ENCODE measurements at regions not wholly inside any gene's neighbourhood (a gene's known extent, or its start where the extent isn't known, plus 50 kb on each side); places are given as distances from the start of the nearest gene placed in this dataset.

GRCh38 chr1:79190074-79190473 lies 183.5 kb upstream of the ADGRL4 start:
- no peaks in the 10 kb centered on the region for H3K36me3 Mint-ChIP-seq (ENCODE audit: low read depth)
- ATAC-seq (ENCODE audit: low read depth): no peak
- peaks cover 2% of the 10 kb centered on the region for H3K9me3 Mint-ChIP-seq
- ChIA-PET POLR2A (no interaction called here), CTCF (no interaction called here)
- intact Hi-C loops (cut with micrococcal nuclease): no loop called here
- TF ChIP-seq CTCF (IDR thresholded peaks at IDR 0.05): no peak
- DNase-seq: no peak
- no peaks in the 10 kb centered on the region for H3K4me1 Mint-ChIP-seq
- no peak overlapping the region for H3K4me3 Mint-ChIP-seq
- no peak overlapping the region for H3K27ac Mint-ChIP-seq
- H3K27me3 Mint-ChIP-seq: no peaks in the 10 kb centered on the region

GRCh38 chr1:79188337-79188736 lies 181.8 kb upstream of the ADGRL4 start:
- no peak for ATAC-seq (ENCODE audit: low read depth)
- no peak for DNase-seq
- intact Hi-C loops (cut with micrococcal nuclease): no loop called here
- Mint-ChIP-seq H3K27me3 (no peaks in the 10 kb centered on the region), H3K4me3 (no peak overlapping the region), H3K9me3 (peaks cover 2% of the 10 kb centered on the region), H3K27ac (no peak overlapping the region), H3K4me1 (no peaks in the 10 kb centered on the region), H3K36me3 (ENCODE audit: low read depth) (no peaks in the 10 kb centered on the region)
- TF ChIP-seq CTCF (IDR thresholded peaks at IDR 0.05): no peak
- POLR2A ChIA-PET: no interaction called here
- CTCF ChIA-PET: no interaction called here

DNA sequence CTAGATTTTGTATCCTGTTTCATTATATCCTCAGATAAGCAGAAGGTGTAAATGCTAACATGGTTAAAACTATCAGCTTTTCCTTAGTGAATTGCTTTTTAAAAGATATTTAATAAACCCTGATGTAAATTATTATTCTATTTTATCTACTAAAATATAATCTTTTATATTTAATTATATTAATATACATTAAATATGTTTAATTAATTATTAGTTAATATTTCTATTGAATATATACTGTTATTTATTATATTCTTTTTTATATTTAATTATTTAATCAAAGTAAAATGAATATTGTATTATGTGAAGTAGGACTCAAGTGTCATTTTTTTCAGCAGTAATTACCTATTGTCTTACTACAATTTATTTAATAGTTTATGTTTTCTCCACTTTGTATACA lies 179.7 kb upstream of the ADGRL4 start:
- no peaks in the 10 kb centered on the region for H3K27me3 Mint-ChIP-seq
- no peak overlapping the region for H3K27ac Mint-ChIP-seq
- H3K36me3 Mint-ChIP-seq (ENCODE audit: low read depth): no peaks in the 10 kb centered on the region
- no peak for ATAC-seq (ENCODE audit: low read depth)
- DNase-seq: no peak
- ChIA-PET POLR2A (no interaction called here), CTCF (no interaction called here)
- intact Hi-C loops (cut with micrococcal nuclease): no loop called here
- H3K4me1 Mint-ChIP-seq: no peaks in the 10 kb centered on the region
- no peak overlapping the region for H3K4me3 Mint-ChIP-seq
- no peak for TF ChIP-seq CTCF (IDR thresholded peaks at IDR 0.05)
- H3K9me3 Mint-ChIP-seq: peaks cover 2% of the 10 kb centered on the region

GRCh38 chr1:79177844-79178243 lies 171.3 kb upstream of the ADGRL4 start:
- Mint-ChIP-seq H3K9me3 (peaks cover 10% of the 10 kb centered on the region), H3K27me3 (no peaks in the 10 kb centered on the region), H3K27ac (no peak overlapping the region), H3K4me1 (no peaks in the 10 kb centered on the region), H3K36me3 (ENCODE audit: low read depth) (no peaks in the 10 kb centered on the region), H3K4me3 (no peak overlapping the region)
- TF ChIP-seq CTCF (IDR thresholded peaks at IDR 0.05): no peak
- POLR2A ChIA-PET: no interaction called here
- DNase-seq (no peak), ATAC-seq (ENCODE audit: low read depth) (no peak)
- CTCF ChIA-PET: no interaction called here
- intact Hi-C loops (cut with micrococcal nuclease): no loop called here

GRCh38 chr1:79161077-79161476 lies 154.5 kb upstream of the ADGRL4 start:
- TF ChIP-seq CTCF (IDR thresholded peaks at IDR 0.05): no peak
- peaks cover 6% of the 10 kb centered on the region for H3K9me3 Mint-ChIP-seq
- ChIA-PET POLR2A (no interaction called here), CTCF (no interaction called here)
- no peak overlapping the region for H3K4me3 Mint-ChIP-seq
- no peak overlapping the region for H3K27ac Mint-ChIP-seq
- intact Hi-C loops (cut with micrococcal nuclease): no loop called here
- ATAC-seq (ENCODE audit: low read depth) (no peak), DNase-seq (no peak)
- no peaks in the 10 kb centered on the region for H3K4me1 Mint-ChIP-seq
- no peaks in the 10 kb centered on the region for H3K36me3 Mint-ChIP-seq (ENCODE audit: low read depth)
- H3K27me3 Mint-ChIP-seq: no peaks in the 10 kb centered on the region
